NCI-H2029 (cell line): ENCODE measurements at regions not wholly inside any gene's neighbourhood (a gene's known extent, or its start where the extent isn't known, plus 50 kb on each side); places are given as distances from the start of the nearest gene placed in this dataset.
"Not testable (repeated sequence)": the region's sequence is repeated elsewhere in the genome, so short reads cannot be mapped to it uniquely, and the experiment has no call there.

Experiments used
- DNase-seq: peaks from one replicate; lab custom pipeline; 2025; lab: John Stamatoyannopoulos, UW

GRCh38 chr2:111667542-111668273 lies 216.3 kb downstream of the ANAPC1 start:
- no peak for DNase-seq

- no peak for DNase-seq
These were observed 215.7 kb downstream of the ANAPC1 start for GRCh38 chr2:111668274-111668616.

- no peak for DNase-seq
These were observed 215.3 kb downstream of the ANAPC1 start for GRCh38 chr2:111668741-111669140.

GRCh38 chr2:111669928-111670695 lies 213.9 kb downstream of the ANAPC1 start:
- DNase-seq = no peak

GRCh38 chr2:111670776-111671175 lies 213.2 kb downstream of the ANAPC1 start:
- DNase-seq = no peak

- DNase-seq = no peak
These were observed 212.4 kb downstream of the ANAPC1 start for GRCh38 chr2:111671426-111672150.

GRCh38 chr2:111672641-111673040 lies 211.4 kb downstream of the ANAPC1 start:
- not testable (repeated sequence) for DNase-seq

GRCh38 chr2:111673526-111673925 lies 210.5 kb downstream of the ANAPC1 start:
- DNase-seq = no peak

GRCh38 chr2:111675419-111676194 lies 208.4 kb downstream of the ANAPC1 start:
- no peak for DNase-seq

GRCh38 chr2:111676291-111676822 lies 207.6 kb downstream of the ANAPC1 start:
- no peak for DNase-seq

GRCh38 chr2:111678161-111678560 lies 205.8 kb downstream of the ANAPC1 start:
- DNase-seq = no peak

GRCh38 chr2:111678651-111679050 lies 205.3 kb downstream of the ANAPC1 start:
- DNase-seq = no peak

GRCh38 chr2:111679202-111679601 lies 204.8 kb downstream of the ANAPC1 start:
- DNase-seq = no peak

- DNase-seq = no peak
These were observed 199.4 kb downstream of the ANAPC1 start for GRCh38 chr2:111684611-111685010.

- no peak for DNase-seq
These were observed 198.7 kb downstream of the ANAPC1 start for GRCh38 chr2:111685342-111685741.

- no peak for DNase-seq
These were observed 197.0 kb downstream of the ANAPC1 start for GRCh38 chr2:111686994-111687393.

- DNase-seq = no peak
These were observed 196.1 kb downstream of the ANAPC1 start for GRCh38 chr2:111687911-111688310.

- DNase-seq = no peak
These were observed 195.5 kb downstream of the ANAPC1 start for GRCh38 chr2:111688482-111688881.

- DNase-seq = no peak
These were observed 194.8 kb downstream of the ANAPC1 start for GRCh38 chr2:111689174-111689573.

- DNase-seq = no peak
These were observed 194.1 kb downstream of the ANAPC1 start for GRCh38 chr2:111689941-111690340.

- DNase-seq = no peak
These were observed 192.7 kb downstream of the ANAPC1 start for GRCh38 chr2:111691164-111691875.
